Body of pancreas (tissue), 4 donors: ENCODE measurements at regions not wholly inside any gene's neighbourhood (a gene's known extent, or its start where the extent isn't known, plus 50 kb on each side); places are given as distances from the start of the nearest gene placed in this dataset.

Source experiments
- POLR2A ChIP-seq, 3 donors: fragments of 450-650 bp; IDR thresholded peaks; one replicate each; pipeline ENCODE4 v1.6.1; 2016; ENCODE audit warnings: antibody characterized with exemption in 3 of 3, mild to moderate bottlenecking in 2 of 3
- TF ChIP-seq, protein P1 (sequence below), 7 experiments: fragments of 450-650 bp in 4 of 7; fragments of 200-600 bp in 3 of 7; sonication (generic) in 3 of 7; IDR thresholded peaks; one replicate each; pipeline ENCODE4 v1.5.1; 2016 to 2019; ENCODE audit warnings: antibody characterized with exemption in 7 of 7

GRCh38 chr14:53764846-53765245, 191.8 kb downstream of the BMP4 start:
- TF ChIP-seq, protein P1, sequence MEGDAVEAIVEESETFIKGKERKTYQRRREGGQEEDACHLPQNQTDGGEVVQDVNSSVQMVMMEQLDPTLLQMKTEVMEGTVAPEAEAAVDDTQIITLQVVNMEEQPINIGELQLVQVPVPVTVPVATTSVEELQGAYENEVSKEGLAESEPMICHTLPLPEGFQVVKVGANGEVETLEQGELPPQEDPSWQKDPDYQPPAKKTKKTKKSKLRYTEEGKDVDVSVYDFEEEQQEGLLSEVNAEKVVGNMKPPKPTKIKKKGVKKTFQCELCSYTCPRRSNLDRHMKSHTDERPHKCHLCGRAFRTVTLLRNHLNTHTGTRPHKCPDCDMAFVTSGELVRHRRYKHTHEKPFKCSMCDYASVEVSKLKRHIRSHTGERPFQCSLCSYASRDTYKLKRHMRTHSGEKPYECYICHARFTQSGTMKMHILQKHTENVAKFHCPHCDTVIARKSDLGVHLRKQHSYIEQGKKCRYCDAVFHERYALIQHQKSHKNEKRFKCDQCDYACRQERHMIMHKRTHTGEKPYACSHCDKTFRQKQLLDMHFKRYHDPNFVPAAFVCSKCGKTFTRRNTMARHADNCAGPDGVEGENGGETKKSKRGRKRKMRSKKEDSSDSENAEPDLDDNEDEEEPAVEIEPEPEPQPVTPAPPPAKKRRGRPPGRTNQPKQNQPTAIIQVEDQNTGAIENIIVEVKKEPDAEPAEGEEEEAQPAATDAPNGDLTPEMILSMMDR (IDR thresholded peaks at IDR 0.05) = no peak
- TF ChIP-seq POLR2A (IDR thresholded peaks at IDR 0.05) = no peak
